NCI-H146 (cell line): ENCODE measurements at regions not wholly inside any gene's neighbourhood (a gene's known extent, or its start where the extent isn't known, plus 50 kb on each side); places are given as distances from the start of the nearest gene placed in this dataset.
A peak's percentile ranks its signal among the peaks of the same experiment; 100 is the strongest.

Experiments
- DNase-seq: peaks from one replicate; lab custom pipeline; 2025; lab: John Stamatoyannopoulos, UW

DNA sequence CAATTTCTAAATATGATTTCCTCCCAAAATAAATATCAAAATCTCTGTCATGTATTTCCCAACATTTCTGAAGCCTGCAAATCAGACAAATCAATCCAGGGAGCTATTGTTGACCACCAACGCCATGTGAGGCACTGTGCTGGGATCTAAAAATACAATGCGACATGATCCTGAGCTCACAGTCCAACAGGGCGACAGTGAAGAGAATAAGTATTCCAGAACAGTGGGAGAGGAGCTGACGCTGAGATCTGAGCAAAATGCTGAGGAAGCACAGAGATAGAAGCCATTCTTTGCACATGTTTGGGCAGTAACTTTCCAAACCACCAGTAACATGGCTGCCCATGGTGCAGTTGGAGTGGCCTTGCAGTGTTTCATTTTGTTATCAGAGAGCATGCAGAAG is 412.5 kb downstream of the LRATD1 start:
- DNase-seq = no peak

DNA sequence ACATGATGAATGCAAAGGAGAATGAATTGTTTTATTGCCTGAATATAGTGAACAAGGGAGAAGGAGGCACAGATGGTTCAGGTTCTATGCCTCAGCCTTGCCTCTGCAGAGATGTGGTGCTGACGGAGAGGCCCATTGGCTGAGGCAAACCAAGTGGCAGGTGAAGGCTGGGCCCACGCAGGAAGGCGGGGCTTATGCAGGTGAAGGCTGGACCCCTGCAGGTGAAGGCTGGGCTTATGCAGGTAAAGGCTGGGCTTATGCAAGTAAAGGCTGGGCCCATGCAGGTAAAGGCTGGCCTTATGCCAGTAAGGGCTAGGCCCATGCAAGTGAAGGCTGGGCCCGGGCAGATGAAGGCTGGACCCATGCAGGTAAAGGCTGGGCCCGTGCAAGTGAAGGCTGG is 414.7 kb downstream of the LRATD1 start:
- peak; percentile 22 for DNase-seq

DNA sequence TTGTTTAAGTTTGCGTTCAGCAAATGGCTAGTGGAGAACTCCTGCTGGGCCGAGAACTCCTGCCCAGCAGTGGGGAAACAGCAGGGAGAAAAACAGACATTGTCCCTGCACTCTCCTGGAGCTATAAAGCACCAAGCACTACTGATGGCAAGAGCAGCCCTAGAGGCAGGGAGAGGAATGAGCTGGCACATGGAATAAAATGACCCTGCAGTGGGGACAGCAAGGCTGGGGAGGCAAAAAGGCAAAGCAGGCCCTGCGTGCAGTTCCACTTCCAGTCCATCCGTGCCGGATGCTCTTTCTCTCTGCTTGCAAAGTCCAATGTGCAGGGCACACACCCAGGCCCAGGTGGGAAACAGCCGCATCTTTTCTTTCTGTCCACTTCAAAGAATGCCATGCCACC is 415.5 kb downstream of the LRATD1 start:
- DNase-seq = peak; percentile 80

DNA sequence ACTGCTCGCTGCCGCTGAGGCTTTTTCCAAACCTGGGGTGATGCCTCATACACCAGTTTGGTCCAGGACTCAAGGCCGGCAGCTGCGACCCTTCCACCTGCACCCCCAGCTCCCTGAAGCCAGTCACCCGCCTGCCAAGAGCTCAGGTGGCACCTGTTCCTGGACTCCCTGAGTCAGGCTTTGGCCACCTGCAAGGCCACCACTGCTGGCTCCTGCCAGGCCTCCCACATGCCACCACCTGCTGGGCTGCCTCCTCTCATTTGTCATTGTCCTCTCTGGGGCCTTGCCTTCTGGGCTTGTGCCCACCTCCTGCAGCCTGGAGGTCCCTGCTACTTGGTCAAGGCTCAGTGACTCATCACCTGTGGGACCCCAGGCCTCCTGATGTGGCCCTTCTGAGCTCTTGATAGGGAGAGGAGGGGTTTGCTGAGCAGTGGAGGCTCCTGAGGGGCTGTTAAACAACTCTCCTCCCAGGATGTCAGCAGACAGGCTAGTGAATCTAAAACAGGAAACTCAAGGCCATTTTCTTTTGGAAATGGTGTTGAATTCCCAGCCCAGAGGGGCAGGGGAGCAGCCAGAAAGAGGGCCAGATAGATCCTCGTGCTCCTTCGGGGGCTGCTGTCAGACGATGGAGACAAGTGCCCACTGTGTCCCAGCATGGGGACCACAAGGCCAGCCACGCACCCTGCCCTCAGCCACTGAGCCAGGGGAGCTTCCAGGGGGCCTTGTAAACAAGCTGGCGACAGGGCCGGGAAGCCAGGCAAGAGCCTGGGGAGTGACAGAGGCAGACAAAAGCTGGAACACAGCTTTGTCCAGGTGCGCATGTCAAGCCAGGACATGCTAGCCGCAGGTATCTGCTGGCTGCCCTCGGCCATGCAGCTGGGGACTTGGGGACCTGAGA is 416.8 kb downstream of the LRATD1 start:
- DNase-seq = peak; percentile 94

DNA sequence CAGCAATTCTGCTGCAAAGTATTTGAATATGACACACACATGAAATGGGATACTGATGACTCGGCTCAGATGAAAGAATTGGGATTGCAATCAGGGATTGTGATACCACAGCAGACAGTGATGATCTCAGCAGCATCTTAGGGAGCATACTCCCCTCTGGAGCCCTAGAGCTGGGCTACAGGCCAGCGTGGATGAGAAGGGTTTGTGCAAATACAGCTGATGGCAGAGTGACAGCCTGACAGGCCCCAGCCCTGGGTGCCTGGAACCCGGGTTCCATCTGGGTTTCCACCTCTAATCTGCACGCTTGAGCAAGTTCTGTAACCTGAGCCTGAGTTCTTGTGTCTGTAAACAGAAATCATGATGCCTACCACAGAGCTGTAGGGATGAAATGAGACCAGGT is 418.0 kb downstream of the LRATD1 start:
- DNase-seq = peak; percentile 85

DNA sequence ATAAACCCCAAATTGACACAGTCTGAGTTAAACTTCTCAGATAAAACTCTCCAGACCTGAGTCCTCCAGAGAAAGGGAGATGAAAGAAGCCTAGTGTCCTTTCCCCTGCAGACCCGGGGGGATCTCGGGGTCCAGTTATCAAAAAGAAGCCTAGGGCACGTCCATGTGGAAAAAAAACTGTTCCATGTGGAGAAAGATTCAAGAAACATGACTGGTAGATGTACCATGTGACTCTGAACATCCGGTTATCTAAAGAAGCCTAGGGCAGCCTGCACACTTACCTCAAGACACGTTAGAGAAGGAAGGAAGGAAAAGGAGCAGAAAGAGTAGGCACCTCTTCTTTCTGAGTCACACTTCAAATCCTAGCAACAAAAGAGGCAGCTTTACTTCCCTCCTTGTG is 421.0 kb downstream of the LRATD1 start:
- DNase-seq = no peak

DNA sequence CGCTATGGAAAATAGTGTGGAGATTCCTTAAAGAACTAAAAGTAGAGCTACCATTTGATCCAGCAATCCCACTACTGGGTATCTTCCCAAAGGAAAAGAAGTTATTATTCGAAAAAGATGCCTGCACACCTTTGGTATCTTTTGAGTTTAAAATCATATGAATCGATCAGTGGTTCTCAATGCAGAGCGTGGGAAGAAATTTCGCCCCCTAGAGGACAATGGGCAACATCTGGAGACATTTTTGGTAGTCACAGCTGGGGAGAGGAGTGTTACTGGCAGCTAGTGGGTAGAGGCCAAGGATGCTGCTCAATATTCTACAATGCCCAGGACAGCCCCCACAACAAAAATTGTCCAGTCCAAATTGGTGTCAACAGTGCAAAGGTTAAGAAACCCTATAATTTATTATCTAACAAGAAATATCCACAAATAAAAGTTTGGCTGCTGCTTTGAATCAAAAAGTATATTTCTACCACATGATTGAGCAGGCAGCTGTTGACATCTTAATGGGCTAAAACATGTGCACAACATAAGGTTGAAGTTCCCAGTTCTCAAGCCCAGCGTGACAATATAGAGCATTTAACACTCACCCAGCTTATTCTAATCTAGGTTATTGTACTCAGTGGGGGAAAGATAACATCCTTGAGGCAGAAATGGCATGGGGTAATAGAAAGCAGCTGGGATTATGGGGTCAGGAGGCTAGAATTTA is 425.7 kb downstream of the LRATD1 start:
- DNase-seq = peak; percentile 4

DNA sequence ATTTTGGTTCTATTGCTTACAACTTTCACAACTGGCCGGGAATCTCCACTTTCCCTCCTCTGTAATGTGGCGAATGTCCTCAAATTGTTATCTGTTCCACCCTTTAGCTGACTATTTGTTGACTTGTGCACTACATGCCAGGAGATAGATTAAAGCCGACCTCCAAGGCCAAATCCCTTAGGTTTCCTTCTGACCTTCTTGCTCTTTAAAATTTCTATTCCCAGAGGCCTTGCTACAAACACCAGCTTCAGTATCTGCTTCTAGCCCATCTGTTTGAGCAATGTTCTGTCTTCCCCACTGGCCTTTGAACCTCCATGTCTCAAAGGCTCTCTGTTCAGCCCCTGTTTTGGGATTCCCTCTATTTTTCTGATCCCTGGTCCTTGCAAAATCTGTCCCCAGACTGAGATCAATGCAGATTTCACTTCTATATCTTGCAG is 426.2 kb downstream of the LRATD1 start:
- DNase-seq = no peak

DNA sequence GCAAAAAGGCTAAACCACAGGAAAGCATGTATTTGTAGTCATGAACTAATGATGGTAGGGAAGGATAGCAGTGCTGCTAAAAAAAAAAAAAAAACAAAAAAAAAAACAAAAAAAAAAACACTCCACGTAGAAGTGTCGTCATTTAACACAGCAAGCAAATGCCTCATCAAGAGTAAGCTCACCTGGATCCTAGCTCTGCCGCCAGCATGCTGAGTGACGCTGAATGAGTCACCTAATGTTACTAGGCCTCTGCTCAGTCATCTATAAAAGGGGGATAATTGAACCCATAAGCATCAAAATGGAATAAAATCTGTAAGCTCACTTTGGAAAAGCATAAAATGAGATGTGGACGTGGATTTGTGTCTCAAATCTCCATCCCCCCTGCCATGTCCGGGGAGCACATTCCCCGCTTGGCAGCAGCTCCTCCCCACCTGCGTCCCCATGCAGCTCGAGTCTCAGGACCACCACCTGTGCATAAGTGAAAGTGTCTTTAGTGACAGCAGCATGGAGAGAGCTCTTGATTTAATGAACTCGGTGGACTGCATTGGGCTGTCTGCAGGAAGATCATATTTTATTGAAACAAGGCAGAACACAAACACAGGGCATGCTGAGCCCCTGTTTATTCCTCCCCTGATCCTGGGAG is 427.5 kb downstream of the LRATD1 start:
- DNase-seq = peak; percentile 72

DNA sequence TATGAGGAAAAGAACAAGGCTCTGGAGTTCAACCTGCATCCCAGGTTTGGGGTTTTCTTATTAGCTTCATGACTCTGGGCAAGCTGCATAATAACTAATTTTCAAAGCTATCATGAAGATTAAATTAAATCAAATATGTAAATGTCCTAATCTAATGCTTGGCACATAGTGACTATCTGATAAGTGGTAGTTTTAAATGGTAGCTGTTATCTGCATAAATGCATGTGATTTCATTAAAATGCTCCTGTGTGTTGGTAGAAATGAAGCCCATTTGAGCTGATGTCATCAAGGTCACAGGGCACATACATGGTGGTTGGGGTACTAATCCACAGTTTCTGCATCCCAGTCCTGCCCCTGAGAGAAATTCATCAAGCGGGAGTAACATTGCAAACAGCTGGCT is 428.8 kb downstream of the LRATD1 start:
- DNase-seq = no peak

DNA sequence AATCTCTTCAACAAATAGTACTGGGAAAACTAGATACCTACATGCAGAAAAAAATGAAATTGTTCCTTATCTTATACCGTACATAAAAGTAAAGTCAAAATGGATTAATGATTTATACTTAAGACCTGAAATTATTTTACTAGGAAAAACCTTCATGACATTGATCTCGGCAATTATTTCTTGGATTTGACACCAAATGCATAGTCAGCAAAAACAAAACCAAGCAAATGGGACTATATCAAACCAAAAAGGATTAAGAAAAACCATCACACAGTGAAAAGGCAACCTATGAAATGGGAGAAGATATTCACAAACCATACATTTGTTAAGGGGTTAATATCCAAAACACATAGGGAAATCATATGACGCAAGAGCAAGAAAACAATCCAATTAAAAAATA is 433.6 kb downstream of the LRATD1 start:
- DNase-seq = no peak

DNA sequence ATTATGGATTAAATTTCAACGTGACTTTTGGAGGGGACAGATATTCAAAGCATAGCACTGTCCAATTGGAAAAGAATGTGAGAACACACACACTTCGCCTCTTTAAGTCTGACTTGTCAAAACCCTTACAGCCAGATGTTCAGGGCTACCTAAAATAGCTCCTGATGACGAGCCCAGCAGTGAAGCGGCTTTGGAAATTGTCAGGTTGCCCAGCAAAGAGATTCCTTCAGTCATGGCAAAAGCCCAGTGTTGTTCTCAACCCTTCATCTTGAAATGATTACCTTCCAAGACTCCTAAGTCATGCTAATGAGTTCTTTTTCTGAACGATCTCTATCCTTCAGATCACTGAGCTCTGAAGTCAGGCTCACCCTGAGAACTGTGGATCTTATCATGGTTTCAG is 436.6 kb downstream of the LRATD1 start:
- no peak for DNase-seq

DNA sequence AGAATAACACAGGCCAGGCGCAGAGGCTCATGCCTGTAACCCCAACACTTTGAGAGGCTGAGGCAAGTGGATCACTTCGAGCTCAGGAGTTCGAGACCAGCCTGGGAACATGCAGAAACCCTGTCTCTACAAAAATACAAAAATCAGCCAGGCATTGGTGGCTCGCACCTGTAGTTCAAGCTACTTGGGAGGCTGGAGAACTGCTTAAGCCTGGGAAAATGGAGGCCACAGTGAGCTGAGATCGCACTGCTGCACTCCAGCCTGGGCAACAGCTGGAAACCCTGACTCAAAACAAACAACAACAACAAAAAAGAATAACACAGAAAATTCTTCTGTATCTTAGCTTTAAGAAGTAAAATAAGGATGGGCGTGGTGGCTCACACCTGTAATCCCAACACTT is 440.3 kb downstream of the LRATD1 start:
- no peak for DNase-seq

DNA sequence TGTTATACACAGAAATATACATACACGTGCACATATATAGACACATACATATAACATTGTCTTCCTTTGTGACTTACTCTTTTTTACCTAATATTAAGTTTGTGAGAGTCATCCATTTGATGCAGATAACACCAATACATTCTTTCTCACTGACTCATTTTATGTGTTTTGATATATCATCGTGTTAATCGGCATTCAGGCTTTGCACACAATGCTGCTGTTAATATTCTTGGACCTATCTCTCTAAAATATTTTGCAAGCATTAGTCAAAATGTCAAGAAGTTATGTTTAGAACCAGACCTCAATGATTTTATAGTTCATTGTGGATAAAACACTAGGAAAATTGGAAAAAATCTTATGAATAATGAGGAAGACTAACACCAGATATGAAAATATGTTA is 441.1 kb downstream of the LRATD1 start:
- DNase-seq = no peak

DNA sequence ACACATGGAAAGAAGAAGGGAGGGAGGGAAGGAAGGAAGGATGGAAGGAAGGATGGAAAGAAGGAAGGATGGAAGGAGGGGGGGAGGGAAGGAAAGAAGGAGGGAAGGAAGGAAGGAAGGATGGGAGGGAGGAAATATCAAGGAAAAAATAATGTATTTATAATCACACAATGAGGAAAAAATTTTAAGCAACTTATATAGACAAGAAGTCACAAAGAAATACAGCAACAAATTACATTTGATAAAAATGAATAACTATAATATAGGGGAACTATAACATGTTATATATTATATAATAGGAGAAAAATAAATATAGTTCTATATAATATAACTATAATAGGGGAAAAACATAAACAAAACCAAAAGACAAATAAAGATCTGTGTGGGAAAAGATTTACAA is 441.8 kb downstream of the LRATD1 start:
- DNase-seq = no peak

DNA sequence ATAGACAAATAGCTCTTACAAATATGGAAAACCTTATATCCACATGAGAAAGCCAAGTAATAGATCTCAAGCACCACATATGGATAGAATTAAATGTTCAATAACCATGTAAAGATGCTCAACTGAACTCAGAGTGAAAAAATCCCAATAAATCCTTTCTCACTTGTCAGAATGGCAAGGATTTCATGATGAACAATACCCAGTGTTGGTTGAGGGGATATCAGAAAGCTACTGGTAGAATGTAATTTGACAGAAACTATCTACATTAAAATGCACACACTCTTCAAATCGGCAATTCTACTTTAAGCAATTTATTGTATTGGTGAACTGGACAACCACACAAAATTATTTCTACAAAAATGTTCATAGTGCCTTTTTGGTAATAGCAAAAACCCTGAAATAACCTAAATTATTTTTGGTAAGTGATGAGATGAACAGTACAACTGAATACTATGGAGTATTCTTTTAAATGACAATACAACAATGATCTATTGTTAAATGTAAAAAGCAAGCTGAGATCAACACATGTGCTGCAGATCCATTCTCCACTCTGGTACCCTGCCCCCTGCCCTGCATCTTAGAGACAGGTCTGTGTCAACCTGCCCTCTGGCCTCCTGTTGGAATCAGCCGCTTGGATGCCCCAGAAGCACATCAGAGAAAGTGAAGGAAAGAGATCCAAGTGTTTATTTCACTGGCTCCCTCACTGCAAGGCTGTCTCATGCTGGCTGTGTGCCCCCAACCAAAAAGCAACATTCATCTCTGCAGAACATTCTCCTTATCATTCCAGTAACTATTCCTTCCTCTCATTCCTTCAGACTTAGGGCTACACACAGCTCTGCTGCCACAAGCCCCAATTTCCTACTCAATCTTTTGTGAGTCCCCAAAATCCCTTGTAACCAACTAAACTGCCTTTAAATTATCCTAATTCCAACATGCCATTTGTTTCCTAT is 442.5 kb downstream of the LRATD1 start:
- no peak for DNase-seq

DNA sequence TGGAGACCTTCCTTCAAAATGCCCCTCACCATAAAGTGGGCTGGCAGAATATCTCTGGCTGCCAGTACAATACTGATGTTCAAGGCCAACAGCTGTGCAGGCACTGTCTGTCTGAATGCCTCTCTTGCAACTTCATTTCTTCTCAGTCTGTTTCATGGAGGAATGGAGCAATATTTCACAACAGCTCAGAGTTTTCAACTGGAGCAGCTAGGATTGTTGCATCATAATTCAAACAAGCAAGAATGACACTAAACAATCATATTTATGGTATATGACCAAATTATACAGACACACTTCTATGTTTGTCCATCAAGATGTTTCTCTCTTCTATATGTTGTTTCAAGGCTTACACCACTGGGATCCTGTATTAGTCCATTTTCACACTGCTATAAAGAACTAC is 444.2 kb downstream of the LRATD1 start:
- DNase-seq = no peak

DNA sequence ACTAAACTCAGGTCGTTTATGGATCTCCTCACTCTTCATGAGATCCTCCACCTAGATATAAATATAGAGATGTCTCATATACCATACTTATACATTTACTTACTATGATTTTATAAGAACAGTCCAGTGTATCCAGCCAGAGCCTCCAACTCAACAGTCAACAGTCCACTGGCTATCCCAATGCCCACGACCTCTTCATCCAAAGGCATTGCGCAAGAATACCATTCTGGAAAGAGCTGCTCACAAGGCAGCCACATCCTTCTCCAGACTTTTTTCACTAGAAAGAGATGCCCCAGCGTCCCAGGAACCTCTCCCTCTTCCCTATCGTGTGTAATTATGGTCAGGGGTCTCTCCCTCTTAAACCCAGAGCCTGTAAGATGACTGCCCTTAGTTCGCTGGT is 448.8 kb downstream of the LRATD1 start:
- DNase-seq = no peak

DNA sequence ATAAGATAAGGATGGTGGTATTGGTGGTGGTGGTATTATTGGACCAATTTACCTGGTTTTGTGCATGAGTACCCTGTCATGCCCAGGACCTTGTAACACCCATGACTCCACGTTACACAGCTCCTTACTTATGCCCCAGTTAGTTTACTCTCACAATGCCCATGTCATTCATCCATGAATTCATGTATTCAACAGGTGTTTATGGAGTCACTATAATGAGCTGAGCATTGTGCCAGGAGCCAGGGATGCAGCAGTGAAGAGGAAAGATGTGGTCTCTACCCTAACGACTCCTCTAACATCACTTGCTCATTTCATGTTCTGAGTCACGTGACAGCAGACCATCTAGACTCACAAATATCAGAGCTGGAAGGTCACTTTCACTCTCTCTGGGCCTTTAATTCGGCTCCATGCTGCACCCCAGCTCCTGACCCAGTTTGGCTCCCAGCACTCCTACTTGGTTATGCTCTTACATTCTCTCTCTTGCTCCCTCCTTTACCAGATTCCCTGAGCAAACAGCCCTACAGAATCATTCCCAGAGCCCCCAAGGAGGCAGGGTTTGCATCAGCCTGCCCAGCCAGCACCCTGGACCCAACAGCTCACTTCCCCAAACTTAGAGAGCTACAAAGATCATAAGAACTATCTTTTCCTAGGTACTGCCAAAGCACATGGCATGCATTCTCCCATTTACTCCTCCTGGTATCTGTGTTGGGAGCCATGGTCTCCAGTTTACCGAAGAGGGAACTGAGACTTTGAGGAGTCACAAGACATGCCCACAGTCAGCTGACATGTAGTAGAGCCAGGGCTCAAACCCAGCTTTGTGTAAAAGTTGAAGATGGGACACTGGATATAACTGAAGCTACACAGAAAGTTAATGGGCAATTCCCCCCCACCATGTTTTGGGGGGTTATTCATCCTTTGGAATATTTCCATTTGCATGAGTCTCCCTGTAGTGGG is 449.9 kb downstream of the LRATD1 start:
- DNase-seq = no peak

DNA sequence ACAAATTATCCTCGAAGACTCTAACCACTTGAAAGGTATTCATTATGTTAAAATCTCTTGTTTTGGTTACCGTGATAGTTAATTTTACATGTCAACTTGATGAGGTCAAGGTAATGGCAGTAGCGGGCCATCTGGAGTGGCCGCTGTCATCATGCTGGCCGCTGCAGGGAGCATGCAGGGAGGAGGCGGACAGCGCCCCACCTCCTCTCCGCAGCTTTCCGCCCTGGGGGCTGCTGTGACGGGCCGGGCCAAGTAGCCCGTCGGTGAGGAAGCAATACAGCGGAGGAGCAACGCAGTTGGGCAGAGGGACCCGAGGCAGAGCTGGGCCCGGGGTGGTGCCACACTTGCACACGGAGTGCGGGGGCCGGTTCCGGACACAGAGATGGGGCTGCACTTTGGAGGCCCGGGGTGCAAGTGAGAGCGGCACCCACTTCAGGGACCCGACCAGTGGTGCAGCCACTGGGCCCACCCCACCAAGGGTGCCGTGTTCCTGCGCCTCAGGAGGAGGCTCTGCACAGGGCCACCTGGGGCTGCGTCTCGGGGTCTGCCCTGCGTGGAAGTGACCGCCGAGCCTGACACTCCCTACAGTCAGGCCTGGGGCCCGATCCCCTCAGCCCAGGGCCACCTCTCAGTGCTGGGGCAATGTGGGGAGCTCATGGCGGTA is 452.4 kb downstream of the LRATD1 start:
- no peak for DNase-seq
